K562 (cell line): ENCODE measurements at regions not wholly inside any gene's neighbourhood (a gene's known extent, or its start where the extent isn't known, plus 50 kb on each side); places are given as distances from the start of the nearest gene placed in this dataset.

ENCODE experiments used
- ATAC-seq: fragments of 200-7000 bp; cut with Tn5 transposase; 3 replicates; pipeline ENCODE4 v1.9.1; 2020; ENCODE audit warnings: moderate library complexity
- BruUV-seq: library from RNA; stranded (reverse); fragments of 400-500 nt; replicated peaks from 2 replicates; lab custom pipeline; 2021; lab: Mats Ljungman, UMichigan
- CTCF ChIA-PET: fragments of 300-600 bp; formaldehyde crosslinking; extraction: SDS; loops from one replicate; lab custom pipeline; 2021; ENCODE audit warnings: low intra/inter-chr PET ratio; lab: Yijun Ruan, JAX
- POLR2A ChIA-PET: fragments of 300-600, 350-650 bp; sonication (Branson Sonifier 250); formaldehyde crosslinking; extraction: SDS; loops from one replicate; lab custom pipeline; 2021; ENCODE audit warnings: antibody characterized with exemption, inconsistent platforms; lab: Yijun Ruan, JAX
- DNase-seq, 4 experiments: peaks; one replicate each; pipeline versions ENCODE4 v3.0.0 to v3.0.0-alpha.2; 2011 to 2018; ENCODE audit warnings: low spot score in 3 of 4, mixed read lengths in 3 of 4; ENCODE audit errors: extremely low read depth in 1 of 4
- FAIRE-seq: peaks from 2 replicates; lab custom pipeline; 2011; peaks lifted over from hg19 to GRCh38; lab: Jason Lieb, UNC
- H2AFZ ChIP-seq: 2 replicates; pipeline ENCODE4 v1.6.0; 2011; ENCODE audit warnings: low read depth, low read length, control low read depth, inconsistent platforms
- H3K27ac ChIP-seq: fragments of 200-600 bp; 3 replicates; pipeline ENCODE4 v1.8.0; 2011; ENCODE audit warnings: low read depth, mild to moderate bottlenecking, control low read depth, inconsistent platforms, low read length, moderate library complexity, mixed read lengths; ENCODE audit errors: extremely low read depth
- H3K27me3 ChIP-seq, 2 experiments: fragments of 300-600 bp in 1 of 2; 2 replicates in 1 of 2; 3 replicates in 1 of 2; pipeline versions ENCODE4 v1.6.0 to v1.8.0; 2011; ENCODE audit warnings: inconsistent platforms in 2 of 2, low read length in 2 of 2, mild to moderate bottlenecking in 1 of 2, mixed read lengths in 1 of 2, moderate library complexity in 1 of 2; ENCODE audit not compliant: control insufficient read depth in 2 of 2, insufficient read depth in 2 of 2
- H3K36me3 ChIP-seq: fragments of 300-600 bp; 3 replicates; pipeline ENCODE4 v1.8.0; 2011; ENCODE audit warnings: mild to moderate bottlenecking, low read length, inconsistent platforms; ENCODE audit not compliant: control insufficient read depth, insufficient read depth
- H3K4me1 ChIP-seq, 2 experiments: fragments of 200-600 bp in 1 of 2; replicated peaks in 1 of 2; 2 replicates in 1 of 2; 3 replicates in 1 of 2; pipeline versions ENCODE4 v1.5.1 to v1.8.0; 2011; ENCODE audit warnings: inconsistent platforms in 2 of 2, low read length in 2 of 2, mild to moderate bottlenecking in 1 of 2, mixed read lengths in 1 of 2, moderate library complexity in 1 of 2; ENCODE audit not compliant: control insufficient read depth in 2 of 2, insufficient read depth in 2 of 2
- H3K4me2 ChIP-seq: 2 replicates; pipeline ENCODE4 v1.6.1; 2011; ENCODE audit warnings: low read length, control low read depth, inconsistent platforms, mixed read lengths; ENCODE audit not compliant: insufficient read depth
- H3K4me3 ChIP-seq: fragments of 200-600 bp; sonication (generic), shearing (Covaris generic); 2 replicates; pipeline ENCODE4 v1.5.1; 2016; ENCODE audit warnings: control low read depth, inconsistent platforms
- H3K79me2 ChIP-seq: fragments of 200-600 bp; 3 replicates; pipeline ENCODE4 v1.8.0; 2011; ENCODE audit warnings: low read length, inconsistent platforms; ENCODE audit not compliant: control insufficient read depth, insufficient read depth
- H3K9ac ChIP-seq, 2 experiments: 2 replicates each; pipeline versions ENCODE4 v1.6.0 to v1.6.1; 2011; ENCODE audit warnings: low read depth in 2 of 2, low read length in 2 of 2, control low read depth in 1 of 2, inconsistent platforms in 1 of 2, mild to moderate bottlenecking in 1 of 2, mixed read lengths in 1 of 2; ENCODE audit not compliant: insufficient read depth in 1 of 2
- H3K9me1 ChIP-seq: one replicate; pipeline ENCODE4 v1.6.0; 2011; ENCODE audit warnings: inconsistent platforms, mild to moderate bottlenecking, low read length, moderate library complexity; ENCODE audit not compliant: control insufficient read depth, insufficient read depth
- H3K9me3 ChIP-seq: replicated peaks from 2 replicates; pipeline ENCODE4 v1.5.1; 2011; ENCODE audit warnings: low read depth, low read length, inconsistent platforms; ENCODE audit not compliant: control insufficient read depth, insufficient read depth
- H4K20me1 ChIP-seq: replicated peaks from 2 replicates; pipeline ENCODE4 v1.6.1; 2011; ENCODE audit warnings: low read length, inconsistent platforms, mixed read lengths; ENCODE audit not compliant: control insufficient read depth, insufficient read depth
- CREB3 ChIP-seq: fragments of 450-650 bp; conservative IDR thresholded peaks from 2 replicates; pipeline ENCODE4 v1.6.1; 2016; ENCODE audit warnings: missing genetic modification characterization, low read depth, mild to moderate bottlenecking, missing compliant biosample characterization, moderate library complexity
- CREB3L1 ChIP-seq: fragments of 450-650 bp; IDR thresholded peaks from 2 replicates; pipeline ENCODE4 v1.6.1; 2014; ENCODE audit warnings: low read depth, mild to moderate bottlenecking, moderate library complexity, borderline replicate concordance
- JUNB ChIP-seq: fragments of 450-650 bp; formaldehyde crosslinking; conservative IDR thresholded peaks from 2 replicates; pipeline ENCODE4 v1.4.0; 2020; ENCODE audit warnings: mild to moderate bottlenecking
- KLF16 ChIP-seq: IDR thresholded peaks from 2 replicates; pipeline ENCODE4 v1.6.1; 2016; ENCODE audit warnings: antibody characterized with exemption
- SIRT6 ChIP-seq: IDR thresholded peaks from one replicate; pipeline ENCODE4 v1.6.1; 2012; ENCODE audit warnings: low read depth, mild to moderate bottlenecking, control low read depth, inconsistent platforms, low read length, moderate library complexity
- SMAD3 ChIP-seq: fragments of 450-650 bp; formaldehyde crosslinking; conservative IDR thresholded peaks from 2 replicates; pipeline ENCODE4 v1.4.0; 2020; ENCODE audit warnings: mild to moderate bottlenecking
- ZBTB7A ChIP-seq: IDR thresholded peaks from 2 replicates; pipeline ENCODE4 v1.6.1; 2011; ENCODE audit warnings: low read depth, mild to moderate bottlenecking, low read length, moderate library complexity, borderline replicate concordance; ENCODE audit not compliant: control insufficient read depth
- ZNF316 ChIP-seq: fragments of 450-650 bp; IDR thresholded peaks from 2 replicates; pipeline ENCODE4 v1.6.1; 2016
- ZNF324 ChIP-seq: fragments of 250-450 bp; sonication (Bioruptor Pico); IDR thresholded peaks from 2 replicates; pipeline ENCODE4 v1.4.0; 2020; ENCODE audit warnings: mild to moderate bottlenecking
- WGBS: fragments of 100-300 bp; shearing (Covaris generic); methylation state at CpG from one replicate; pipeline ENCODE4 v1.1.6; 2016; ENCODE audit warnings: low coverage, mixed read lengths; ENCODE audit not compliant: insufficient coverage; ENCODE audit errors: missing lambda C conversion rate; 5-methylcytosine and 5-hydroxymethylcytosine counted together
- in situ Hi-C: fragments of 300-500 bp; cut with MboI; formaldehyde crosslinking; loops from 4 replicates; pipeline ENCODE4 v1.15.0; 2018; ENCODE audit warnings: inconsistent platforms, mixed read lengths
- intact Hi-C: fragments of 100-400 bp; cut with micrococcal nuclease; formaldehyde crosslinking; loops from 2 replicates; pipeline ENCODE4 v1.14.2; 2022

- Histone ChIP-seq H3K9me1 (no peaks in the 10 kb centered on the region), H3K36me3 (no peaks in the 10 kb centered on the region), H3K27ac (no peak overlapping the region), H3K4me1 (peaks cover 0 to 2% of the 10 kb centered on the region in 2 experiments; a peak in 1 of 5 replicates), H3K9me3 (no peaks in the 10 kb centered on the region), H4K20me1 (no peaks in the 10 kb centered on the region), H3K4me2 (no peak overlapping the region), H2AFZ (no peak overlapping the region), H3K79me2 (no peaks in the 10 kb centered on the region), H3K9ac (no peak overlapping the region), H3K4me3 (no peak overlapping the region), H3K27me3 (no peaks in the 10 kb centered on the region)
- TF ChIP-seq CREB3 (tag) (no peak), KLF16 (no peak), ZNF324 (CRISPR knock-in tag) (no peak), ZBTB7A (no peak), JUNB (CRISPR knock-in tag) (no peak), ZNF316 (0 out of 2 replicates have a peak, but pooled peaks have one; percentile 7), SMAD3 (CRISPR knock-in tag) (no peak), CREB3L1 (no peak), SIRT6 (no peak)
- ATAC-seq (no peak), FAIRE-seq (no peak), DNase-seq (no peak)
- BruUV-seq, result no TSS peak
- ChIA-PET POLR2A (no interaction called here), CTCF (no interaction called here)
- 0% methylated on average over 1 of the region's 1 CpG for WGBS
- in situ Hi-C loops, result no loop called here
- intact Hi-C loops, result no loop called here
Measured at GRCh38 chr12:23088594-23088993, 463.6 kb downstream of the ETNK1 start.
